Neural cell (in vitro differentiated cells): ENCODE measurements at regions not wholly inside any gene's neighbourhood (a gene's known extent, or its start where the extent isn't known, plus 50 kb on each side); places are given as distances from the start of the nearest gene placed in this dataset.

Source experiments
- H2AFZ ChIP-seq: fragments of 200-600, 300-800 bp; sonication (generic), shearing (Covaris generic); 2 replicates; pipeline ENCODE4 v1.6.0; 2014; ENCODE audit warnings: low read depth, mild to moderate bottlenecking, antibody characterized with exemption, low read length, moderate library complexity
- H3F3A ChIP-seq: fragments of 200-600 bp; shearing (Covaris generic); 2 replicates; pipeline ENCODE4 v1.6.1; 2016; ENCODE audit warnings: mild to moderate bottlenecking, moderate library complexity, mixed read lengths, antibody characterized with exemption, low read length; ENCODE audit not compliant: insufficient read depth, poor library complexity, severe bottlenecking
- H3K27ac ChIP-seq: fragments of 200-600, 300-800 bp; sonication (generic), shearing (Covaris generic); 2 replicates; pipeline ENCODE4 v1.5.1; 2014; ENCODE audit warnings: mild to moderate bottlenecking, low read length, moderate library complexity
- H3K27me3 ChIP-seq: fragments of 300-800, 200-600 bp; sonication (generic), shearing (Covaris generic); 2 replicates; pipeline ENCODE4 v1.6.0; 2014; ENCODE audit warnings: mild to moderate bottlenecking, low read depth, low read length, moderate library complexity; ENCODE audit not compliant: insufficient read depth
- H3K36me3 ChIP-seq: fragments of 300-800, 200-600 bp; sonication (generic), shearing (Covaris generic); 2 replicates; pipeline ENCODE4 v1.5.1; 2014; ENCODE audit warnings: mild to moderate bottlenecking, antibody characterized with exemption, low read length, moderate library complexity; ENCODE audit not compliant: insufficient read depth
- H3K4me2 ChIP-seq: fragments of 300-800, 200-600 bp; sonication (generic), shearing (Covaris generic); 2 replicates; pipeline ENCODE4 v1.6.0; 2014; ENCODE audit warnings: mild to moderate bottlenecking, low read length
- H3K4me3 ChIP-seq: fragments of 300-800, 200-600 bp; sonication (generic), shearing (Covaris generic); 2 replicates; pipeline ENCODE4 v1.5.1; 2014; ENCODE audit warnings: mild to moderate bottlenecking, low read length, moderate library complexity
- H3K79me2 ChIP-seq: fragments of 200-600 bp; shearing (Covaris generic); replicated peaks from 2 replicates; pipeline ENCODE4 v1.6.0; 2014; ENCODE audit warnings: mild to moderate bottlenecking, low read length, moderate library complexity; ENCODE audit not compliant: insufficient read depth
- H3K9ac ChIP-seq: fragments of 300-800, 200-600 bp; sonication (generic), shearing (Covaris generic); 2 replicates; pipeline ENCODE4 v1.6.1; 2016; ENCODE audit warnings: mild to moderate bottlenecking, low read length, mixed read lengths
- H3K9me2 ChIP-seq: fragments of 200-600 bp; shearing (Covaris generic); 2 replicates; pipeline ENCODE4 v1.6.1; 2016; ENCODE audit warnings: mild to moderate bottlenecking, low read length, mixed read lengths; ENCODE audit not compliant: insufficient read depth
- H3K9me3 ChIP-seq: fragments of 200-600, 300-800 bp; sonication (generic), shearing (Covaris generic); 2 replicates; pipeline ENCODE4 v1.6.1; 2016; ENCODE audit warnings: mild to moderate bottlenecking, mixed run types, low read length, moderate library complexity, mixed read lengths
- H4K20me1 ChIP-seq: fragments of 200-600 bp; shearing (Covaris generic); 2 replicates; pipeline ENCODE4 v1.6.1; 2016; ENCODE audit warnings: mild to moderate bottlenecking, mixed run types; ENCODE audit not compliant: insufficient read depth
- EP300 ChIP-seq: fragments of 450-650 bp; conservative IDR thresholded peaks from 2 replicates; pipeline ENCODE4 v1.6.1; 2014; ENCODE audit warnings: antibody characterized with exemption, mild to moderate bottlenecking, moderate library complexity; ENCODE audit not compliant: poor library complexity, severe bottlenecking
- EZH2 ChIP-seq: fragments of 200-600, 300-800 bp; shearing (Covaris generic), sonication (generic); IDR thresholded peaks from 2 replicates; pipeline ENCODE4 v1.6.1; 2014; ENCODE audit warnings: antibody characterized with exemption, low read length, borderline replicate concordance, mild to moderate bottlenecking; ENCODE audit not compliant: insufficient read depth, poor library complexity, severe bottlenecking
- MXI1 ChIP-seq: fragments of 450-650 bp; conservative IDR thresholded peaks from 2 replicates; pipeline ENCODE4 v1.6.1; 2014; ENCODE audit warnings: antibody characterized with exemption, mild to moderate bottlenecking; ENCODE audit not compliant: poor library complexity, severe bottlenecking
- POLR2AphosphoS5 ChIP-seq: IDR thresholded peaks from 2 replicates; pipeline ENCODE4 v1.6.1; 2012
- RAD21 ChIP-seq: fragments of 450-650 bp; conservative IDR thresholded peaks from 2 replicates; pipeline ENCODE4 v1.6.1; 2014; ENCODE audit warnings: antibody characterized with exemption, mild to moderate bottlenecking, moderate library complexity
- SMC3 ChIP-seq: fragments of 450-650 bp; conservative IDR thresholded peaks from 2 replicates; pipeline ENCODE4 v1.6.1; 2014; ENCODE audit warnings: antibody characterized with exemption, mild to moderate bottlenecking, moderate library complexity; ENCODE audit not compliant: poor library complexity
- TAF1 ChIP-seq: IDR thresholded peaks from 2 replicates; pipeline ENCODE4 v1.6.1; 2012; ENCODE audit warnings: low read depth
- TF ChIP-seq, protein P1 (sequence below): IDR thresholded peaks from 2 replicates; pipeline ENCODE4 v1.6.1; 2012; ENCODE audit warnings: borderline replicate concordance
- TF ChIP-seq, protein P2 (sequence below): fragments of 450-650 bp; IDR thresholded peaks from 2 replicates; pipeline ENCODE4 v1.5.1; 2014; ENCODE audit warnings: antibody characterized with exemption, mild to moderate bottlenecking, moderate library complexity; ENCODE audit not compliant: poor library complexity, severe bottlenecking

DNA sequence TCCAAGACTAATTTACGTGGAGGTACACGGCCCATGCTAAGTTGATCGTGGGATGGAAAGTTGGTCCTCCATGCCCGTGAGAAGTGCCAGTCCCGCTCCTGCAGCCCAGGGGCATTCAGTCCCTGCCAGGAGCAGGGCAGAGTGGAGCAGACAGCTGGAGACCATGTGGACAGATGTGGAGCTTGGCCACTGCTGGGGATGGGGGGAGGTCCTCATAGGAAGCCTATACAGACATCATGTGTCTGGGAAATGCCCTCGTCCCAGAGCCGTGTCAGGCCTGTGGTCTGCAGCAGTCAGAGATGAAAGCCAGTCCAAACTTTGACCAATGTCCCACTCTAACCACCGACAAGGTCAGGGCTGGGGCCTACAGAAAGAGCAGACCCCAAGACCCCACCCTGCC lies 118.4 kb downstream of the CPZ start:
- Histone ChIP-seq H3K27me3 (no peaks in the 10 kb centered on the region), H3K36me3 (no peaks in the 10 kb centered on the region), H3K4me3 (no peak overlapping the region), H3K9me3 (no peaks in the 10 kb centered on the region), H3F3A (no peaks in the 10 kb centered on the region), H3K79me2 (no peaks in the 10 kb centered on the region), H3K27ac (no peak overlapping the region), H3K9me2 (no peaks in the 10 kb centered on the region), H3K9ac (no peak overlapping the region), H2AFZ (no peak overlapping the region), H3K4me2 (no peak overlapping the region), H4K20me1 (no peaks in the 10 kb centered on the region)
- TF ChIP-seq SMC3 = no peak
- TF ChIP-seq RAD21 = no peak
- TF ChIP-seq, protein P1, sequence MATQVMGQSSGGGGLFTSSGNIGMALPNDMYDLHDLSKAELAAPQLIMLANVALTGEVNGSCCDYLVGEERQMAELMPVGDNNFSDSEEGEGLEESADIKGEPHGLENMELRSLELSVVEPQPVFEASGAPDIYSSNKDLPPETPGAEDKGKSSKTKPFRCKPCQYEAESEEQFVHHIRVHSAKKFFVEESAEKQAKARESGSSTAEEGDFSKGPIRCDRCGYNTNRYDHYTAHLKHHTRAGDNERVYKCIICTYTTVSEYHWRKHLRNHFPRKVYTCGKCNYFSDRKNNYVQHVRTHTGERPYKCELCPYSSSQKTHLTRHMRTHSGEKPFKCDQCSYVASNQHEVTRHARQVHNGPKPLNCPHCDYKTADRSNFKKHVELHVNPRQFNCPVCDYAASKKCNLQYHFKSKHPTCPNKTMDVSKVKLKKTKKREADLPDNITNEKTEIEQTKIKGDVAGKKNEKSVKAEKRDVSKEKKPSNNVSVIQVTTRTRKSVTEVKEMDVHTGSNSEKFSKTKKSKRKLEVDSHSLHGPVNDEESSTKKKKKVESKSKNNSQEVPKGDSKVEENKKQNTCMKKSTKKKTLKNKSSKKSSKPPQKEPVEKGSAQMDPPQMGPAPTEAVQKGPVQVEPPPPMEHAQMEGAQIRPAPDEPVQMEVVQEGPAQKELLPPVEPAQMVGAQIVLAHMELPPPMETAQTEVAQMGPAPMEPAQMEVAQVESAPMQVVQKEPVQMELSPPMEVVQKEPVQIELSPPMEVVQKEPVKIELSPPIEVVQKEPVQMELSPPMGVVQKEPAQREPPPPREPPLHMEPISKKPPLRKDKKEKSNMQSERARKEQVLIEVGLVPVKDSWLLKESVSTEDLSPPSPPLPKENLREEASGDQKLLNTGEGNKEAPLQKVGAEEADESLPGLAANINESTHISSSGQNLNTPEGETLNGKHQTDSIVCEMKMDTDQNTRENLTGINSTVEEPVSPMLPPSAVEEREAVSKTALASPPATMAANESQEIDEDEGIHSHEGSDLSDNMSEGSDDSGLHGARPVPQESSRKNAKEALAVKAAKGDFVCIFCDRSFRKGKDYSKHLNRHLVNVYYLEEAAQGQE = no peak
- no peak for TF ChIP-seq POLR2AphosphoS5
- no peak for TF ChIP-seq EZH2
- TF ChIP-seq, protein P2, sequence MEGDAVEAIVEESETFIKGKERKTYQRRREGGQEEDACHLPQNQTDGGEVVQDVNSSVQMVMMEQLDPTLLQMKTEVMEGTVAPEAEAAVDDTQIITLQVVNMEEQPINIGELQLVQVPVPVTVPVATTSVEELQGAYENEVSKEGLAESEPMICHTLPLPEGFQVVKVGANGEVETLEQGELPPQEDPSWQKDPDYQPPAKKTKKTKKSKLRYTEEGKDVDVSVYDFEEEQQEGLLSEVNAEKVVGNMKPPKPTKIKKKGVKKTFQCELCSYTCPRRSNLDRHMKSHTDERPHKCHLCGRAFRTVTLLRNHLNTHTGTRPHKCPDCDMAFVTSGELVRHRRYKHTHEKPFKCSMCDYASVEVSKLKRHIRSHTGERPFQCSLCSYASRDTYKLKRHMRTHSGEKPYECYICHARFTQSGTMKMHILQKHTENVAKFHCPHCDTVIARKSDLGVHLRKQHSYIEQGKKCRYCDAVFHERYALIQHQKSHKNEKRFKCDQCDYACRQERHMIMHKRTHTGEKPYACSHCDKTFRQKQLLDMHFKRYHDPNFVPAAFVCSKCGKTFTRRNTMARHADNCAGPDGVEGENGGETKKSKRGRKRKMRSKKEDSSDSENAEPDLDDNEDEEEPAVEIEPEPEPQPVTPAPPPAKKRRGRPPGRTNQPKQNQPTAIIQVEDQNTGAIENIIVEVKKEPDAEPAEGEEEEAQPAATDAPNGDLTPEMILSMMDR = no peak
- TF ChIP-seq EP300 = no peak

- no peak for TF ChIP-seq EP300
- H3K9me3 ChIP-seq = no peaks in the 10 kb centered on the region
- H3K36me3 ChIP-seq = no peaks in the 10 kb centered on the region
Observed at GRCh38 chr4:8710416-8710815, 117.9 kb downstream of the CPZ start.

GRCh38 chr4:8709729-8710360 lies 117.3 kb downstream of the CPZ start:
- H3K4me3 ChIP-seq = no peak overlapping the region
- no peak overlapping the region for H3K9ac ChIP-seq
- H3K79me2 ChIP-seq = no peaks in the 10 kb centered on the region
- no peaks in the 10 kb centered on the region for H3K9me3 ChIP-seq
- H3K9me2 ChIP-seq = no peaks in the 10 kb centered on the region
- TF ChIP-seq EP300 (no peak), POLR2AphosphoS5 (no peak), TAF1 (no peak), MXI1 (no peak), SMC3 (no peak), RAD21 (no peak)
- TF ChIP-seq, protein P1 = no peak
- H4K20me1 ChIP-seq = no peaks in the 10 kb centered on the region
- no peak overlapping the region for H3K4me2 ChIP-seq
- no peaks in the 10 kb centered on the region for H3K36me3 ChIP-seq
- no peak overlapping the region for H3K27ac ChIP-seq
- no peak overlapping the region for H2AFZ ChIP-seq
- no peaks in the 10 kb centered on the region for H3K27me3 ChIP-seq
- H3F3A ChIP-seq = no peaks in the 10 kb centered on the region

More at GRCh38 chr4:8710416-8710815, 117.9 kb downstream of the CPZ start:
- no peaks in the 10 kb centered on the region for H3K27me3 ChIP-seq
- H3K4me3 ChIP-seq = no peak overlapping the region
- H3K9ac ChIP-seq = no peak overlapping the region
- H3K79me2 ChIP-seq = no peaks in the 10 kb centered on the region
- H4K20me1 ChIP-seq = no peaks in the 10 kb centered on the region
- no peak overlapping the region for H2AFZ ChIP-seq
- no peak overlapping the region for H3K27ac ChIP-seq
- H3F3A ChIP-seq = no peaks in the 10 kb centered on the region
- H3K4me2 ChIP-seq = no peak overlapping the region
- no peaks in the 10 kb centered on the region for H3K9me2 ChIP-seq
